ENCODE measurements at regions not wholly inside any gene's neighbourhood (a gene's known extent, or its start where the extent isn't known, plus 50 kb on each side); places are given as distances from the start of the nearest gene placed in this dataset.
A peak's percentile ranks its signal among the peaks of the same experiment; 100 is the strongest.
"Not testable (repeated sequence)": the region's sequence is repeated elsewhere in the genome, so short reads cannot be mapped to it uniquely, and the experiment has no call there.

GRCh38 chr12:19779395-19780056, 340.2 kb downstream of the AEBP2 start:
- DNase-seq: no peak

DNA sequence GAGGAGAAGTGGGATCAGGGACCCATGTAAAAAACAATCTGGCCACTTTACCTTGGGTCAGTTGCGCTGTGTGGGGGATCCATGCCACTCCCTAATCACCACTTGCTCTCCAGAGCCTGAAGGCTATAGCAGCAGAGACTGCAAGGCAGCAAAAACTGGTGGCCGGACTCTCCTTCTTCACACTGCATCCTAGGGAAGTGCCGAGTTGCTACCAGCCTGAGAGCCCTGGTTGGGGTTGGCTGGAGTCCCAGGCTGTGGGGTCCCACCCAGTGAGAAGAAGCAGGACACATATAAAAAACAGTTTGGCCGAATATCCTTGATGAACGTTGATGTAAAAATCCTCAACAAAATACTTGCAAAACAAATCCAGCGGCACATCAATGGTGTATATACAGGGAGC, 341.2 kb downstream of the AEBP2 start:
- no peak for DNase-seq

- peak; percentile 46 for DNase-seq
Measured at GRCh38 chr12:19783547-19784444, 344.5 kb downstream of the AEBP2 start.

DNA sequence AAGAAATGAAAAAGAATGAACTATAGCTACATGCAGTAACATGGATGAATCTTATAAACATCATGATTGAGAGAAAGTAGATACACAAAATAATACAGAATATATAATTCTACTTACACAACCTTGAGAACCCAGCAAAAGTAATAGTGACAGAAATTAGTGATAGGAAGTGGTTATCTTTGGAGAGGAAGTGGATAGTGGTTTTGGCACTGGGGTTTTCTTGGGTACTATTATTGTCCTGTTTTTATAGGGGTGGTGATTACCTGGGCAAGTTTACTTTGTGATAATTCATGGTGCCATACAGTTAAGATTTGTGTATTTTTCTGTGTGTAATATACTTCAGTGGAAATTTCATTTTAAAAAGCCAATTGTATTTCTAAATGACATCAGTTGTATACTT, 352.7 kb downstream of the AEBP2 start:
- DNase-seq: no peak

GRCh38 chr12:19794116-19794515, 354.8 kb downstream of the AEBP2 start:
- DNase-seq: no peak

GRCh38 chr12:19799216-19799615, 359.9 kb downstream of the AEBP2 start:
- DNase-seq: no peak

- no peak for DNase-seq
Measured at GRCh38 chr12:19799895-19800602, 360.8 kb downstream of the AEBP2 start.

- no peak for DNase-seq
Measured at GRCh38 chr12:19800884-19801283, 361.6 kb downstream of the AEBP2 start.

- DNase-seq: no peak
Measured at GRCh38 chr12:19801941-19802340, 362.6 kb downstream of the AEBP2 start.

DNA sequence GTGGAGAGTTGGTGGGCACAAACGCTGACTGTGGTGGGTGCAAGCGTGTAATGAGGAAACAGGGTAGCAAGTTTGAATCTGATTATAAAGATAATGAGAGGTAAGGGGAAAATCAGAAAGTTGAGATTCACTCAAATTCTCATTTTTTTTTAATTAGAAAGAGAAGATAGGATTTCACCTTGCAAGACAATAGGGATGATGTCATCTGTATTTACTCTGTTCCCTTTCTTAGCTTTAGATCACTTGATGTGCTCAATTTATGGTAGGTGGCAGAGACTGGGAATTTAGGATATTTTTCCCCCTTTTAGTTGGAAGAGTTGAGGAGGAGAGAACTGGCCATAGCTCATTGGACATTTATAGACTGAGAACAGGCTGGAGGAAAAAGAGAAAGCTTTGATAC, 363.6 kb downstream of the AEBP2 start:
- no peak for DNase-seq

DNA sequence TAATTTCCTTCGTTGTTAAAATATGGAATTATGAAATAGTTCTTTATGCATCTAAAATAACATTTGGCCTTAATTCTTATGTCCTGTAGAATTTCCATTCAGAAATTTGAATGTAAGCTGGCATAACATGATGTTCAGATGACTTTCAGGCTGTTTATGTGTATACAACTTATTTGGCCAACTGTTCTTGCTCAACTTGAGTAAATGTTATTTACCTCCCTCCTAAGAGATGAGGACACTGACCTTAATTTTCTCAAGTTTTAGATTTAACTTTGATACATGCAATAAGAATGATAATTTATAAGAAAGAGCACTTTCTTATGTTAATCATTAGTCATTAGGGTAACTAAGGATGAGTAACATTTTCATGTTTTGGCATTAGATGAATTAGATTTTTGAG, 365.4 kb downstream of the AEBP2 start:
- DNase-seq: no peak

- DNase-seq: no peak
Measured at GRCh38 chr12:19808371-19808770, 369.1 kb downstream of the AEBP2 start.

- no peak for DNase-seq
Measured at GRCh38 chr12:19810213-19810612, 370.9 kb downstream of the AEBP2 start.

DNA sequence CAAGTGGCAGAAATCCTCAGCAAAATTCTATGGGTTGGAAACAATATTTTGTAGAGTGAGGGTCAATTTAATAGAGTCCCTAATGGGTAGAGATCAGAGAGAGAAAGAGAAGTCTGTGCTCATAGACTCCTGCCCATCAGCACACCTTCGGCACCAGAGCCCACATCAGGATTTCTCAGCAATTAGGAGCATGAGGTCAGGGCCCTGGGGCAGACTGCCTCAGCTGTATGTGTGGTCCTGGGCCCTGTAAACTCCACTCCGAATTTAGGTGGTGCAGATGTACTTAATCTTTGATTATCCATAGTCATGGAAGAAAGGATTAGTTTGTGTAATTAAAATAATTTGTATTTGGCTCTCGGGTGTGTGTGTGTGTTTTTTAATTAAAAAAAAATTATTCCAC, 372.6 kb downstream of the AEBP2 start:
- no peak for DNase-seq

GRCh38 chr12:19819231-19819630, 379.9 kb downstream of the AEBP2 start:
- no peak for DNase-seq

GRCh38 chr12:19822476-19822875, 383.2 kb downstream of the AEBP2 start:
- no peak for DNase-seq

DNA sequence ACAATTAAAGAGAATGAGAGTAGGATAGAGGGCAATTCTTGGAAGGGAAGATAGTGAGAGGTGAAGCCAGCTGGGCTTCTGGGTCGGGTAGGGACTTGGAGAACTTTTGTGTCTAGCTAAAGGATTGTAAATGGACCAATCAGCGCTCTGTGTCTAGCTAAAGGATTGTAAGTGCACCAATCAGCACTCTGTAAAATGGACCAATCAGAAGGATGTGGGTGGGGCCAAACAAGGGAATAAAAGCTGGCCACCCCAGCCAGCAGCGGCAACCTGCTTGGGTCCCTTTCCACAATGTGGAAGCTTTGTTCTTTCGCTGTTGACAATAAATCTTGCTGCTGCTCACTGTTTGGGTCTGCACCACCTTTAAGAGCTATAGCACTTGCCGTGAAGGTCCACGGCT, 384.0 kb downstream of the AEBP2 start:
- DNase-seq: not testable (repeated sequence)

DNA sequence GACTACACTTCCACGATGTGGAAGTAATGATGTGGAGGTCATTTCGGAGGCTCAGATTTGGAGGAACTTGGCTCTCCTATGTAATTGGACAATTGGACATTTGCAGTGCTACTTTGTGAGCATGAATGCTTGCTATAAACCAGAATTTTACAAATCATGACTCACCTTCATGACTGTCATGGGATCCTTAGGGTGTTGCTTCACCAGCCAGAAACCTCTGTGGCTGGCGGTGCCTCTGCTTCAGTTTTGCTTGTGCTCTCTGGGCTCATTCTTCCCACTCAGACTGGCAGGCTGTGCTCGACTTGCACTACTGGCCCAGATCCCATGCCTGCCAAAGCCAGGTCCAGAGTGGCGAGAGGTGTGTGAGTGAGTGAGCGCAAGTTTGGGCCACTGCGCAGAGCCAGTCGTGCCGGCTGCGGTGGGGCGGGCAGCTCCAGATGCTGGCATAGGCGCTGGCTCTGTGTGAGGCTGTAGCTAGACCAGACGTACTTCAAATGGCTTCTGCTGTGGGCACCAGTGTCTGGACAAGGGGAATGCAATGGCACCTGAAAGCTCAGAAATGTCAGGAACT, 387.8 kb downstream of the AEBP2 start:
- DNase-seq: no peak

- no peak for DNase-seq
Measured at GRCh38 chr12:19829100-19829853, 390.0 kb downstream of the AEBP2 start.

DNA sequence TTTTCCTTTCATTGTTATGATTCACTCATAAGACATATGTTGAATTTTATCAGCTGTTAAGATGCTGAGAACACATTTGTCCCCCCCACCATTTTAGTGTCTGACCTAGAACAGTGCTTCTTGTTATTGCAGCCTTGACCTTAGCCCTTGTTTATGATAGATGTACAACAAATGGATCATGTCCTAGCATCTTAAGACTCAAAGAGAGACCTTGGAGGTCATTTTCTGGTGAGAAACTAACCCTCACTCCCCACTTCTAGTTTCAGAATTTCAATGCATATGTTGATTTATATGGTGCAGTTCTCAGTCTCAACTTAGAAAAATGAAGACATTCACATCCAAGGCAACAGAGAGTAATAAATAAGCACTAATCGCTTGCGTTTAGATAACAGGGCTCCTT, 391.2 kb downstream of the AEBP2 start:
- DNase-seq: no peak

GRCh38 chr12:19833775-19834501, 394.6 kb downstream of the AEBP2 start:
- no peak for DNase-seq

DNA sequence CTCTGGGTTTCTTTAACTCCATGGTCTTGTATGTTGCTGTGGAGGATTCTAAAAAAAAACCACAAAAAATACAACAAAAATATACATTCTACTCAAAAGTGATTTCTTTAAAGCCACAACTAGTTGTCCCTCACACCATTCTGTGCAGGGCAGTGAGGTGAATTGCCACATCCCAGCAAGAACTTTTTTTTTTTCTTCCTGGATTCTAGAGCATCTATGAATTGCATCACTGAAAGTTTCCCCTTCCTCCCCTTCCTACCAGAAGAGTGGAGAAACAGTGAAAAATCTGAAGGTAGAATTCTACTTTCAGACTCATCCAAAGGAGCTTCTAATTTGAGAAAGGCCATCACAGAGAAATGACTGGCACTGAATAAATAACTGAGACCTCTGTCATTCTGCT, 395.3 kb downstream of the AEBP2 start:
- DNase-seq: no peak

Measured in DMS153 (cell line).